HG03457 (cell line): ENCODE measurements at regions not wholly inside any gene's neighbourhood (a gene's known extent, or its start where the extent isn't known, plus 50 kb on each side); places are given as distances from the start of the nearest gene placed in this dataset.

Experiments used
- ATAC-seq: cut with Tn5 transposase; IDR thresholded peaks from one replicate; pipeline ENCODE4 v1.9.1; 2021; ENCODE audit warnings: moderate number of reproducible peaks; ENCODE audit not compliant: unreplicated experiment

GRCh38 chr2:67462738-67463496 lies 65.8 kb downstream of the ETAA1 start:
- no peak for ATAC-seq

GRCh38 chr2:67463810-67464209 lies 66.7 kb downstream of the ETAA1 start:
- ATAC-seq = no peak

DNA sequence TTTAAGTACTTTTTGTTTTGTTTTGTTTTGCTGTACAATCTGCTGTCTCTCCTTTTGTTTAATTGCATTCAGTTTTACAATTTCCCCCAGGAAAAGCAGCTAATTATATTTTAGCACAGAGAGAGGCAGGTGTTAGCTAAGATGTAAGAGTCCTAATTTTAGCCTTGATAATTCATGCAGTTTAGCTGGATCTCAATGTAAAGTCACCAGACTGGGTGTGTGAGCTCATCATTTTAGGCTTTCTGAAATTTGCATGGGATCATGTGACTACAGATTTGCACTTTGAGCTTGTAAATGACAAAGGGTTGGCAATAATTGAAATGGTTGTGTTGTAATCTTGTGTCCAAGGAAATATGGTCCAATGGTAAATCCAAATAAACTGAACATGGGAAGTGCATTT lies 68.5 kb downstream of the ETAA1 start:
- no peak for ATAC-seq

DNA sequence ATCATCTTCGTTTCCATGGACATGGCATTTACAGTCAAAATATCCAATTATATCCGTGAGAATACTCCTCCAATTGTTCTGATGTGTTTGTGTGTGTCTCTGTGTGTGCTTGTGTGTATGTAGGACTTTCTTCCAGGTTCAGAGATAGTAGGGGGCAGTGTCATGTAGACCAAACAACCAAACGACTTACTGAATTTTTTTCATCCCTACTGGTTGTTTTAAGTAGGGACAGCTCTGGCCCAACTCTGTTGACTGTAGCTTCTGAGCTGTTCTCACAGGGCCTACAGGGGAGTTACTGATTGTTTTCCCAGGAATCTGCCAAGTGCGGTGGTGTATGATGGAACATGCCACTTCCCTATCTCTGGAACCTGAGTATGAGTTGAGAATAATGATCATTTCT lies 69.6 kb downstream of the ETAA1 start:
- ATAC-seq = no peak

- ATAC-seq = no peak
Measured at GRCh38 chr2:67471681-67472080, 74.5 kb downstream of the ETAA1 start.

DNA sequence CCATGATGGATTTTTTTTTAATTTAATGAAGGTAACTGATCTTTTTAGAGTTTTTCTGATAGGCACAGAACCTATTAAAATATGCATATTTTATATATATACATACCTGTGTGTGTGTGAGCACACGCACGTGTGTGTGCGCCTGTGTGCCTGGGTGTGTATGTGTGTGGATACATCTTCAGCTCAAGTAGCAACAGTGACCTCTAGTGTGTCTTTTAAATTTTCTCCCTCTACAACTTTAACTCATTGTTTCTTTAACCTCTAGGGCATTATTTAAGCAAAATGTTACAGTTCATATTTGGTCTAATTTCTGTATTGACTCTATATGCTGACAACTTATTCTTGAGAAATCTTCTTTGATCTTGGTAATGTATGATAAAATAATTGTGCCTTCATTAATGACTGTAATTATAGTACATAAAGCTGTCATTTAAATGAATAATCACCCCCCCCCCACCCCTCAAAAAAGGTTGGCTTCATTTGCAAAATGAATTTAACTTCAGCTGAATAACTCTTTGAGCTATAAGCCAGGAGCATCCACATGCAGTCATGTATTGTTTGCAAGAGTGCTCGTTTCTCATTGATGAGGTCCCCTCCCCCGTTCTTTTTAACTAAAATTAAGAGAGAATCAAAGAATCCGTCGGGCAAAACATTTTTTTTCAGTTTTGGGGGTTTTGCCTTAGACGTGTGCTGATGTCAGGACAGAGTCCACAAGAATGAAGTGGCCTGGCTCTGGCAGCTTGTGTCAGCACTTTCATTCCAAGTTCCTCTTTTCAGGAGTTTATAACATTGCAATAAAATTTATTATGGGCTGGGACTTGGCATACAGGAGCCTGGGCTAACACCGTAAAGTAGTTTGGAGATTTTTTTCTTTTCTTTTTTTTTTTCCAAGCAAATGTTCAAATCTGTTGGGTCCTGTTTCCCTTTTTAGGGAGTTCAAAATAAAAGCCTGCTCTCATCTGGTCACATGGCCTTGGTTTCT lies 80.0 kb downstream of the ETAA1 start:
- no peak for ATAC-seq

DNA sequence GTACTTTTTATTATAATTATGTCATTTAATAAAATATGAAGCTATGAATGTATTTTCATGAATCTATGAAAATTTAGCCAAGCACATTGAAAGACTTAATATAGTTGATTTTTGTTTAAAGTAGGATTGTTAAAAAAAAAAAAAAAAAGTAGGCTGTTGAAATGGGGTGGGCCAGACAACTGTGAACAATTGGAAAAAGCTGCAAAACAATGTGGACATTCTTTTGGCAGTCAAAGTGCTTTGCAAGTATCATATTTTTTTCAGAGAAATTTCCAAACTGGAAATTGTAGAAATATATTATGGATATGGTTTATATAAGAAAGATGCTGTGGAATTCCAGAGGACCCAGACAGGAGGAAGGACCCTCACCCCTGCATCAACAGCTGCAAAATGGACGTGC lies 82.1 kb downstream of the ETAA1 start:
- no peak for ATAC-seq

DNA sequence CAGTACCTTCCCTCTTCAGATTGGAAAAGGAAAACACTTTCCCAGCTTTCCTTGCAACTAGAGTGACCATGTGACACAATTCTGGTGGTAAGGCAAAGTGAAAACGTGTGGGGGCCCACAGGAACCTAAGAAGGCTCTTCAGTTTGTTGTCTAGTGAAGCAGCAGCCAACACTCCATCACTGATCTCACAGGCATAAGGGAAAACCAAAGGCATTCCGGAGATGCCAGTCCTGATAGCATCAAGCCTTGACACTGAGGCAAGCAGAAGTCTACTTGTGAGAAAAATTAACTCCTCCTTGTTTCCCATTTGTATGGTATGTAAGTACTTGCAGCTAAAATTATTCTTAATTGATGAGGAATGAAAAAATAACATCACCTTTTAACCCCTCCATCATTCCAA lies 88.3 kb downstream of the ETAA1 start:
- no peak for ATAC-seq

DNA sequence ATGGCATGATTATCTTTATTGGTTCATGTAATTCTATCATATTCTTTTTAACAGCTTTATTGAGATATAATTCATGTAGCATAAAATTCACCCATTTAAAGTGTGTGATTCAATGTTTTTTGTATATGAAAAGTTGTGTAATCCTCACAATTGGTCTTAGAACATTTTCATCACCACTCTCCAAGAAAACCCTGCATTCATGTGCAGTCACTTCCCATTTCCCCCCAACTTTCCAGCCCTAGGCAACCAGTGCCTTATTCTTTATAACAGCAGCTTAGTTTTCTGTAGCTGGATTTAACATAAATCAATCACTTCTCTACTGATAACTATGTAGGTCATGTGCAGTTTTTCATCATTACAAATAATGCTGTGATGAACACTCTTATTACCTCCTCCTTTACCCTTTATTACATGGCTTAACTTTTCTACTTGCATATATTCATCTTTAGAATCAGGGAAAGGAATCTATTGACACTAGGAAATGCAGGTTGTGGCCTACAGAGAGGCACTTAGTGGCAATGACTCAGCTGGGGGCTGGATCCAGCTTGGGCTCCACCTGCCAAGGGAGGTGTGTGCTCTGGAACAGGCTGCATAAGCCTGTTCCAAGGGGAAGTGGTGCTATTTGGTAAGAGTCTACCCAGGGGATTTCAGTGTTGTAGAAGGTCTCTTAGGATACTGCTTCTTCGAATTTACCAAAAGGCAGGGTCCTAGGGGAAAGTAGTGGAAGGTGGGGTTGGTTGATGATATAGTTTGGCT lies 89.1 kb downstream of the ETAA1 start:
- ATAC-seq = no peak

DNA sequence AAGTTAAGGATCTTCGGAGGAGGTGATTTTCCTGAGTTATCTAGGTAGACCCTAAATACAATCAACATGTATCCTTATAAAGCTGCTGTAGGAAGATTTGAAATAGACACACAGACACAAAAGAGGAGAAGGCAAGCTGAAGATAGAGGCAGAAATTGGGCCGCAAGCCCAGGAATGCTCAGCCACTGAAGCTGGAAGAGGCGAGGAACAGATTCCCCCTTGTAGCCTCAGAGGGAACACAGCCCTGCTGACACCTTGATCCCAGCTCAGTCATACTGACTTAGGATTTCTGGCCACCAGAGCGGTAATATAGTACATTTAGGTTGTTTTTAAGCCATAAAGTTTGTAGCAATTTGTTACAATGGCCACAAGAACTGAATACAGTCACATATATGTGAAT lies 90.9 kb downstream of the ETAA1 start:
- no peak for ATAC-seq

- no peak for ATAC-seq
Measured at GRCh38 chr2:67489396-67489795, 92.3 kb downstream of the ETAA1 start.

DNA sequence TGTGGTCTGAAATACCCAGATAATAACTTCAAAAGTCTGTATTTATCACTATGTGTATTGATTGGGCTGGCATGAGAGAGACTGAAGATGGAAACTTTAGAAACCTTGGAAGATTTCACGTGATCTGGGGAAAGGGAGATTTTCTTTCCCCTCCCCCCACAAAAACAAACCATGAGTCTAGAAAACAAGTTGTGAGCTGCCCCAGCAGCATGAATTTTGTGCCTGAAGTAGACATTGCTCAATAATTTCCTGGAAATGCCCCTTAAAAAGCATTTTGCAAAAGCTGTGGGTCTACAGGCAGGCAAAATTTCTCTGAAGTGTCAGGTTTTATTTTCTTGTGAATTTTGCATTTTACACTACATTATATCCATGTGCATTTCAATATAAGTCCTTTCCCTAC lies 101.8 kb downstream of the ETAA1 start:
- ATAC-seq = no peak

GRCh38 chr2:67499989-67500388 lies 102.9 kb downstream of the ETAA1 start:
- no peak for ATAC-seq

DNA sequence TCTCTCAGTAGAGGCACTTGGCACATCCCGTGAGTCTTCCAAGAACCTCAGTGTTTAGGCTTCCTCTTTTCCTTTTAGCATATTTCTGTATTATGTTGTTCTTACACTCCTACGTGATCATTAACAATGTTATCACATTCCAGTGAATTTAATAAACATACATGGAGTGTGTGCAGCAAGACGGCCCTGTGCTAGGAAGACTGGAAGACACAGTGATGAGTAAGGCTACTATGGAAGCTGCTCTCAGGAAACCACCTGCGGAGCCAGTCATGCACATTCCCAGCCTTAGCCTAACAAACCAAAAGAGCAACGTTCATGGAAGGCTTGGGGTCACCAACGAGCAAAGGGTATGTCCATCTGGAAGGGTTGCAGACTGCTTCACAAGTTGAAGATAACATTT lies 103.4 kb downstream of the ETAA1 start:
- no peak for ATAC-seq

DNA sequence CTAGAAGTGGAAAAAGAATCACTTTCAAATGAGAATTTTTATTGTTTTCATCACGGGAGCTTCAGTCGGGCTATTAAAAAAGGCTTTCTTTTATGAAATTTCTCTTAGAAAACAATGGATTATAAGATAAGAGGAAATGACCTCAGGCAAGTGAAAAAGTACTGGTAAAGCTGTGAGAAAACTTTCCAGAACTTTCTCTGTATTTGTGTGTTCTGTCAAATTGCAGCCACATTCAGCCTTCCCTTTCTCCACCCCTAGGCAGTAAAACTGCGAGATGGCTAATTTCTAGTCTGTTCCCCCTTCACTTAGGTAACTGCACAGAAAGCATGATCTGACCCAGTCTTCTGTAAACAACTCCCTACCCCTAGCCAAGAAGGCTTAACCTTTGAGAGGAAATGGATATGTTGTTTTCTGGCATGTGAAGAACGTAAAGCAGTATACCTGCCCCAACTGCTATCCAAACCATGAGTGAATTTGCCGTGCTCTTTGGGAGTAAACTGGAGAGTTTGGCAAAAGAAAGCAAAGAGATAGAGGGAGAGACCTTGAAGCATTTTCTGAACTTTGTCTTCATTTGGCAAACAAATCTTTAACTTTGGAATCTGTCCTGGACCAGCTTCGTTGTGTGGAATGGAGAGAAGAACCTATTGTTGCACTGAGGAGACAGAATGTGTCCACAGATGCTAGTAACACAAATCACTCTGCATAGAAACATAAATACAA lies 105.4 kb downstream of the ETAA1 start:
- no peak for ATAC-seq

DNA sequence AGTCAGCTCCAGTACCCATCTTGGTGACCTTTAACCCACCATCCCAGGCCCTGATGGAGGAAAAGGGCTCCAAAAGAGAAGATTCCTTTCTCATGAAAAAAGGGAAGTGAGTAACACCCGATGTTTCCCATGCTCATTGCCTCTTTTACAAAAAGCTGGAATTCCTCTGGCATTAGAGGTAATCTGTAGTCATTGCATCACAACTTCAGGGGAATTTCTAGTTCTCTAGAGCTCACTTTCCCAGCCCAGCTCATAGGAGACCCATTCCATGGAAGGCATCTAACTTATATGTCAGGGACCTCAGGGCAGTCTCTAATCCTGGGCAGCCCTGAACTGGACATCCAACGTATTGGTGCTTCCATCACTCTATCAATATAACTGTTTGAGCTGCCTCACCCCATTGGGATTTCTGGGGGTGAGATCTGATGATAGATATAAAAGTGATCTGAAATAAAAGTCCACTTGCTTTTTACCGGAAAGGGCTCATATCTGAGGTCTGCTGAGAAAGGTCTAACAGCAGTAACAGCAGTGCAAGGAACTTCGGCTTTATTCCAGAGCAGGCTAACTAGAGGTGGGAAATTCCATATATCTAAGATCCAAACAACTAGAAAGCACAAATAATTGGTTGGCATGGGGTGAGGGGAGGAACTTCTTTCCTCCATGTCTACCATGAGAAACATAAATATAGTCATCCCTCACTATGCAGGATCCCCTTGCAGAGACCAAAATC lies 106.1 kb downstream of the ETAA1 start:
- ATAC-seq = no peak

DNA sequence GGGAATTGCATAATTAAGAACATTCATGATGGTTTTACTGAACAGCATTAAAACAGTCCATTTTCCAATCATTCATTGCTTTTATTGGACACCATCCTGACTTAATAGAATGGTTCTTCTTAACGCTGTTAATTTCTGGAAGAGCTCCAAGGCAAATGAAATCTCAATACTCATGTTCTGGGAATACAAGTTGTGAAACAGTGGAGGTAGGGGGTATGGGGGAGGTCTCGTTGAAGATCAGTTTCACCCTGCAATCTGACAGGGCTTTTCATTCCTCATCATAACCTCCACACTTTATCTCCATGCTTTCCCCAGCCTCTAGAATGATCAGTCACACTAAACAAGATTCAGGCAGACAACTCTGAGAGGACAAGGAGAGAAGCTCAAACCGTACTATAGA lies 113.6 kb downstream of the ETAA1 start:
- no peak for ATAC-seq

DNA sequence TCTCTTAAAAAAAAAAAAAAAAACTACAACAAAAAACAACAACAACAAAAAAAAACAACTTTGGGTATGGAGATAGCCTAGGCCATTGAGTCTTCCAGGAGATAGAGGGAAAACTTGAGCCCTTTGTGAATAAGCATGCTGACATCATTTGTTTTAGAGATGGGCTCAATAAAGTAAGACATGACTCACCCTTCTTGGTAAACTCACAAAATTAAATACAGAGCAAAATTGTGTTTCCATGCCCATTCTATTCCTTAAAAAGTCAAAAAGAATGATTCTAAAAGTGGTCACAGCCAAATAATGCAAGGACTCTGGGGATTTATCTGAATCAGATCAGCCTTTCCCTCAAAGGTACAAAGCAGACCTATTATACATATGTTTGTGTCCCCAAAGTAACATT lies 117.4 kb downstream of the ETAA1 start:
- no peak for ATAC-seq

- no peak for ATAC-seq
Measured at GRCh38 chr2:67515056-67515455, 117.9 kb downstream of the ETAA1 start.

DNA sequence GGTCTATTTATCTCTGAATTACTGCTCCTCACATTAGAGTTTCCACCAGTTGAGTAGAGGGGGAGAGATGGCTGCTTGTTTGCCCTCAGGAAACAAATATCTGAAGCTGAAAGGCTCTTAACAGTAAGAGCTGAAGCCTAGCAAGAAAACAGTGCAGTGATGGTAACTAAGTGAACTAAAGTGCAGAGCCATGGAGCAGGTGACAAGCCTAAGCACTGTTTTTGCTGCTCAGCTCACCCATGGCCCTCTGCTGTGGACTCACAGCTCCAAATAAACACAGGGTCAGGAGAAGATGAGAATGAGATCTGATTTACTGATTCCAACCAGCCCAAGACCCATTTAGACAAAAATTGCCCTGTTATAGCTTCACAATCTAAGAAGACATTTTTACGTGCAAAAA lies 118.4 kb downstream of the ETAA1 start:
- no peak for ATAC-seq
